GM21526 (cell line): ENCODE measurements at regions not wholly inside any gene's neighbourhood (a gene's known extent, or its start where the extent isn't known, plus 50 kb on each side); places are given as distances from the start of the nearest gene placed in this dataset.
"Not testable (repeated sequence)": the region's sequence is repeated elsewhere in the genome, so short reads cannot be mapped to it uniquely, and the experiment has no call there.

ENCODE experiments used
- ATAC-seq: cut with Tn5 transposase; IDR thresholded peaks from one replicate; pipeline ENCODE4 v1.9.1; 2021; ENCODE audit warnings: moderate library complexity; ENCODE audit not compliant: unreplicated experiment, low FRiP score

DNA sequence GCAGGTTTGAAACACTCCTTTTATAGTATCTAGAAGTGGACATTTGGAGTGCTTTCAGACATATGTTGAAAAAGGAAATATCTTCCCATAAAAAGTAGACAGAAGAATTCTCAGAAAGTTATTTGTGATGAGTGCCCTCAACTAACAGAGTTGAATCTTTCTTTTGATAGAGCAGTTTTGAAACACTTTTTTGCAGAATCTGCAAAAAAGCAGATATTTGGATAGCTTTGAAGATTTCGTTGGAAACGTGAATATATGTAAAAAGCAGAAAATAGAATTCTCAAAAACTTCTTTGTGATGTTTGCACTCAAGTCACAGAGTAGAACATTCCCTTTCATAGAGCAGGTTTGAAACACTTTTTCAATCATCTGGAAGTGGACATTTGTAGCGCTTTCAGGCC is 676.4 kb upstream of the ZNF337 start:
- not testable (repeated sequence) for ATAC-seq

DNA sequence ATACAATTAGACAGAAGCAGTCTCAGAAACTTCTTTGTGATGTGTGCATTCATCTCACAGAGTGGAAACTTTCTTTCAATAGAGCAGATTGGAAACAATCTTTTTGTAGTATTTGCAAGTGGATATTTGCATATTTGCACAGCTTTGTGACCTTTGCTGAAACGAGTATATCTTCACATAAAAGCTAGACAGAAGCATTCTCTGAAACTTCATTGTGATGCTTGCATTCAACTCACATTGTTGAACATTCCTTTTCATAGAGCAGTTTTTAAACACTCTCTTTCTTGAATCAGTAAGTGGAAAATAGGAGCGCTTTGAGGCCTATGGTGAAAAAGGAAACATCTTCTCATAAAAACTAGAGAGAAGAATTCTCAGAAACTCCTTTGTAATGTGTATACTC is 657.9 kb upstream of the ZNF337 start:
- ATAC-seq: no peak

DNA sequence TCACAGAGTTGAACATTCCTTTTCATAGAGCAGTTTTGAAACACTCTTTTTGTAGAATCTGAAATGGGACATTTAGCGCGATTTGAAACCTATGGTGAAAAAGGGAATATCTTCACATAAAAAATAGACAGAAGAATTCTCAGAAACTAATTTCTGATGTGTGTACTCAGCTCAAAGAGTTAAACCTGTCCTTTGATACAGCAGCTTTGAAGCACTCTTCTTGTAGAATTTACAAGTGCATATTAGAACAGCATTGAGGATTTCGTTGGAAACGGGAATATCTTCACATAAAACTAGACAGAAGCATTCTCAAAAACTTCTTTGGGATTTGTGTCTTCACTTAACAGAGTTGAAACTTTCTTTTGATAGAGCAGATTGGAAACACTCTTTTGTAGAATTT is 650.7 kb upstream of the ZNF337 start:
- ATAC-seq: no peak

DNA sequence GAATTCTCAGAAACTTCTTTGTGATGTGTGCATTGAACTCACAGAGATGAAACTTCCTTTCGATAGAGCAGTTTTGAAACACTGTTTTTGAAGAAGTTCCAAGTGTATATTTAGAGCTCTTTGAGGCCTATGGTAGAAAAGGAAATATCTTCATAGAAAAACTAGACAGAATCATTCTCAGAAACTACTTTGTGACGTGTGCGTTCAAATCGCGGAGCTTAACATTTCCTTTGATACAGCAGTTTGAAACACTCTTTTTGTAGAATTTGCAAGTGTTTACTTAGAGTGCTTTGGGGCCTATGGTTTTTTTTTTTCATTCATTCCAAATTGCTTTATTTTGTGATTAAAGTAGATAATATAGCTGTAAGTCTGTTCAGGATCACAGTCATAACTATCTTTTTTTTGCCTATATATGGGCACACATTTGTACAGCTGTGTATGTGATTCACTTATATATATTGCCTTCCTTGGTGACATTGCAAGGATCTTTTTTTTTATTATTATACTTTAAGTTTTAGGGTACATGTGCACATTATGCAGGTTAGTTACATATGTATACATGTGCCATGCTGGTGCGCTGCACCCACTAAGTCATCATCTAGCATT is 643.9 kb upstream of the ZNF337 start:
- not testable (repeated sequence) for ATAC-seq

DNA sequence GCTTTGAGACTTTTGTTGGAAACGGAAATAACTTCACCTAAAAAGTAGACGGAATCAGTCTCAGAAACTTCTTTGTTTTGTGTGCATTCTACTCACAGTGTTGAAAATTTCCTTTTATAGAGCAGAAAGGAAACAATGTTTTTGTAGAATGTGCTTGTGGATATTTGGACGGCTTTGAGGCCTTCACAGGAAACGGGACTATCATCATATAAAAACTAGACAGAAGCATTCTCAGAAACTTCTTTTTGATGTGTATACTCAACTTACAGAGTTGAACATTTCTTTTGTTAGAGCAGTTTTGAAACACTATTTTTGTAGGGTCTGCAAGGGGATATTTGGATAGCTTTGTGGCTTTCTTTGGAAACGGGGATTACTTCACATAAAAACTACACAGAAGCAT is 627.5 kb upstream of the ZNF337 start:
- ATAC-seq: no peak

DNA sequence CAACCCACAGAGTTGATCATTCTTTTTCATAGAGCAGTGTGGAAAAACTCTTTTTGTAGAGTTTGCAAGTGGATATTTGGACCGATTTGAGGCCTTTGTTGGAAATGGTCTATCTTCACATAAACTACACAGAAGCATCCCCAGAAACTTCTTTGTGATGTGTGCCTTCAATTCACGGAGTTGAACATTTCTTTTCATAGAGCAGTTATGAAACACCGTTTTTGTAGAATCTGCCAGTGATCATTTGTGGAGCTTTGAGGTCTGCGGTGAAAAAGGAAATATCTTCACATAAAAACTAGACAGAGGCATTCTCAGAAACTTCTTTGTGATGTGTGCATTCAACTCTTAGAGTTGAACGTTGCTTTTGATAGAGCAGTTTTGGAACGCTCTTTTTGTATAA is 618.4 kb upstream of the ZNF337 start:
- no peak for ATAC-seq

DNA sequence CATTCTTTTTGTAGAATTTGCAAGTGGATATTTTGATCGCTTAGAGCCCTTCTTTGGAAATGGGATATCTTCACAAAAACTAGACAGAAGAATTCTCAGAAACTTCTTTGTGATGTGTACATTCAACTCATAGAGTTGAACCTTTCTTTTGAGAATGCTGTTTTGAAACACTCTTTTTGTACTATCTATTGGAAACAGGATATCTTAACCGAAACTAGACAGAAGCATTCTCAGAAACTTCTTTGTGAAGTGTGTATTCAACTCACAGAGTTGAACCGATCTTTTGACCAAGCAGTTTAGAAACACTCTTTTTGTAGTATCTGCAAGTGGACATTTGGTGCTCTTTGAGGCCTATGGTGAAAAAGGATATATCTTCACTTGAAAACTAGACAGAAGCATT is 613.1 kb upstream of the ZNF337 start:
- ATAC-seq: not testable (repeated sequence)

DNA sequence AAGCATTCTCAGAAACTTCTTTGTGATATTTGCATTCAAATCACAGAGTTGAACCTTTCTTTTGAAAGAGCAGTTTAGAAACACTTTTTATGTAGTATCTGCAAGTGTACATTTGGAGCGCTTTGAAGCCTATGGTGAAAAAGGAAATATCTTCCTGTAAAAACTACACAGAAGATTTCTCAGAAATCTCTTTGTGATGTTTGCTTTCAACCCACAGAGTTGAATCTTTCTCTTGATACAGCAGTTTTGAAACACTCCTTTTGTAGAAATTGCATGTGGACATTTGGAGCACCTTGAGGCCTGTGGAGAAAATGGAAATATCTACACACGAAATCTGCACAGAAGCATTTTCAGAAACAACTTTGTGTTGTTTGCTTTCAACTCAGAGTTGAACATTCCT is 612.3 kb upstream of the ZNF337 start:
- ATAC-seq: no peak

DNA sequence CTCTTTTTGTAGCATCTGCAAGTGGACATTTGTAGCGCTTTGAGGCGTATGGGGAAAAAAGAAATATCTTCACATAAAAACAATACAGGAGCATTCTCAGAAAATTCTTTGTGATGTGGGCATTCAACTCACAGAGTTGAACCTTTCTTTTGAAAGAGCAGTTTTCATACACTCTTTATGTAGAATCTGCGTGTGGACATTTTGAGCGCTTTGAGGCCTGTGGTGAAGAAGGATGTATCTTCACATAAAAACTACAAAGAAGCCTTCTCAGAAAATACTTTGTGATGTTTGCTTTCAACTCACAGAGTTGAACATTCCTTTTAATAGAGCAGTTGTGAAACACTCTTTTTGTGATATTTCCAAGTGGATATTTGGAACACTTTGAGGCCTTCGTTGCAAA is 598.4 kb upstream of the ZNF337 start:
- ATAC-seq: no peak

DNA sequence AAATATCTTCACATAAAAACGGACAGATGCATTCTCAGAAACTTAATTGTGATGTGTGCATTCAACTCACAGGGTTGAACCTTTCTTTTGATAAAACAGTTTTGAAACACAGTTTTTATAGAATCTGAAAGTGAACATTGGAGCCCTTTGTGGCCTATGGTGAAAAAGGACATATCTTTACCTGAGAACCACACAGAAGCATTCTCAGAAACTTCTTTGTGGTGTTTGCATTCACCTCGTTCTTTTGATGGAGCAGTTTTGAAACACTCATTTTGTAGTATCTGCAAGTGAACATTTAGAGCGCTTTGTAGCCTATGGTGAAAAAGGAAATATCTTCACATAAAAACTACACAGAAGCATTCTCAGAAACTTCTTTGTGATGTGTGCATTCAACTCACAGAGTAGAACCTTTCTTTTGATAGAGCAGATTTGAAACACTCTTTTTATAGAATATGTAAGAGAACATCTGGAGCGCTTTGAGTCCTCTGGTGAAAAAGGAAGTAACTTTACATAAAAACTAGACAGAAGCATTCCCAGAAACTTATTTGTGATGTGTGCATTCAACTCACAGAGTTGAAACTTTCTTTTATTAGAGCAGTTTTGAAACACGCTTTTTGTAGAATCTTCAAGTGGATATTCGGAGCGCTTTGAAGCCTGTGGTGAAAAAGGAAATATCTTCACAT is 591.9 kb upstream of the ZNF337 start:
- ATAC-seq: not testable (repeated sequence)

DNA sequence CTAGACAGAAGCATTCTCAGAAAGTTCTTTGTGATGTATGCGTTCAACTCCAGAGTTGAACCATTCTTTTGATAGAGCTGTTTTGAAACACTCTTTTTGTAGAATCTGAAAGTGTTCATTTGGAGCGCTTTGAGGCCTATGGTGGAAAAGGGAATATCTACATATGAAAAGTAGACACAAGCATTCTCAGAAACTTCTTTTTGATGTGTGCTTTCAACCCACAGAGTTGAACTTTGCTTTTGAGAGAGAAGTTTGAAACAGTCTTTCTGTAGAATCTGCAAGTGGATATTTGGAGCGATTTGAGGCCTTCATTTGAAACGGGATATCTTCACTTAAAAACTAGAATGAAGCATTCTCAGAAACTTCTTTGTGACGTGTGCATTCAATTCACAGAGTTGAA is 582.6 kb upstream of the ZNF337 start:
- no peak for ATAC-seq

DNA sequence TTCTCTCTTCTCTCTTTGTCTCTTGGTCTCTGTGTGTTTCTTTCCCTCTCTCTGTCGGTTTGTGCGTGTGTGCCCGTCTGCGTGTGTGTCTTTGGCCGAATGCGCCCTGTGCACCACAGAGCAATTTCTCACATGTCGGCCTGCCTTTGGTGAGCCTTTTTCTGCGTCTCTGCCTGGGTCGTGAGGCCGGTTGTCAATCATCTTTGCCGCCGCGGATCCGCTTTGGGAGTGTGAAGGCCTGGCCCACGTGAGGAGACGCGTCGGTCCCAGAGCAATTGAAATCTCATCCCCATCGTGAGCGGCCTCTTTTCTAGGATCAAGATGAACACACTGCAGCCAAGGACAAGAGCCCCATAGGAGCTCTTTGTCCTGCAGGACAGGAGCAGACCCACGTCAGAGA is 580.7 kb upstream of the ZNF337 start:
- no peak for ATAC-seq

DNA sequence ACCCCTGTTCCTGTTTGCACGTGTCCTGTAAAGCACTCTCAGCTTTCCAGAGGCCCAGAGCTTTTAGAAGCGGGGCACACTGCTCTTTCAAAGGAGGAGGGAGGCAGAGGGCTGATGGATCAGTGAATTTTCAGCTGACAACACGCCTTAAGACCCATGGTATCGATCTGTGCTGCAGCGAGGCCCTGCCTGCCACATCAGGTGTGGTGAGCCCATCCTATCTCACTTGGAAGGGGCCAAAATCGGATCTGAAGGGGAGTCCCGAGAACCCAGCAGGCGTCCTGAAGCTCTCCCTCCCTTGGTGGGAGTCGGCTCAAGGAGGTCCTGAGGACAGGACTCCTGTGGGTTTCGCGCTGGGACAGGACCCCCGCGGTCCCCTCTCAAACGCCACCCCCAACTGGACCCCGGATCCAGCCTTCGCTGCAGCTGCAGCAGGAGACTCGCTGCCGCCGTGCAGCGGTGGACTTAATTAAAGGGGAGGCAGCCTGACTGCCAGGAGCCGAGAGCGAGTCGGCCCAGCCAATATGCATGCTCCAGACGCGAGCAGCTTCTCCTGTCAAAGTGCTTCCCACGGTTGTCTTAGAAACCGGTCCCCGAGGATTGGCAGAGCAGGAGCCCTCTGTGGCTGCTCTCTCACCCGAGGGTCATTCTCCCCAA is 580.0 kb upstream of the ZNF337 start:
- ATAC-seq: no peak

DNA sequence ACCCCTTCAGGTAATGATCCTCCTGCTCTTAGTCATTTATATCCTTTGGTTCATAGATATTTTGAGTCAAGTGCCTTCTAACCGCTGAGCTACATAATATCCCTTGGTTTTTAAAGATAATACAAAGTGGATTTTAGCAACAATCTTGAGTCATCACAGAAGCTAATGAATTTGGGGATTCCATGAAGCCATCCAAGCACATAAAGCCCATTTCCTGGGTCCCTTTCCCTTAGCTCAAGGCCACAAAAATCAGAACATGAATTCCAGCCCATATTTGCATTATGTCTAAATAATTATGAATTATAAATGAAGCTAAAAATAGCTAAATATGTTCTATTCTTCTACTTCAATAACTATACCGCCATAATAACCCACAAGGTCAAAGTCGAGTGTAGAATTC is 572.1 kb upstream of the ZNF337 start:
- not testable (repeated sequence) for ATAC-seq

DNA sequence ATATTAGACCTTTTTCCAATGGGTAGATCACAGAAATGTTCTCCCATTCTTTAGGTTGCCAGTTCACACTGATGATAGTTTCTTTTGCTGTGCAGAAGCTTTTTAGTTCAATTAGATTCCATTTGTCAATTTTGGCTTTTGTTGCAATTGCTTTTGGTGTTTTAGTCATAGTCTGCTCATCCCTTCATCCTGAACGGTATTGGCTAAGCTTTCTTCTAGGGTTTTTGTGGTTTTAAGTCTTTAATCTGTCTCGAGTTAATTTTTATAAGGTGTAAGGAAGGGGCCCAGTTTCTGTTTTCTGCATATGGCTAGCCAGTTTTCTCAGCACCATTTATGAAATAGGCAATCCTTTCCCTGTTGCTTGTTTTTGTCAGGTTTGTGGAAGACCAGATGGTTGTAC is 564.3 kb upstream of the ZNF337 start:
- not testable (repeated sequence) for ATAC-seq

DNA sequence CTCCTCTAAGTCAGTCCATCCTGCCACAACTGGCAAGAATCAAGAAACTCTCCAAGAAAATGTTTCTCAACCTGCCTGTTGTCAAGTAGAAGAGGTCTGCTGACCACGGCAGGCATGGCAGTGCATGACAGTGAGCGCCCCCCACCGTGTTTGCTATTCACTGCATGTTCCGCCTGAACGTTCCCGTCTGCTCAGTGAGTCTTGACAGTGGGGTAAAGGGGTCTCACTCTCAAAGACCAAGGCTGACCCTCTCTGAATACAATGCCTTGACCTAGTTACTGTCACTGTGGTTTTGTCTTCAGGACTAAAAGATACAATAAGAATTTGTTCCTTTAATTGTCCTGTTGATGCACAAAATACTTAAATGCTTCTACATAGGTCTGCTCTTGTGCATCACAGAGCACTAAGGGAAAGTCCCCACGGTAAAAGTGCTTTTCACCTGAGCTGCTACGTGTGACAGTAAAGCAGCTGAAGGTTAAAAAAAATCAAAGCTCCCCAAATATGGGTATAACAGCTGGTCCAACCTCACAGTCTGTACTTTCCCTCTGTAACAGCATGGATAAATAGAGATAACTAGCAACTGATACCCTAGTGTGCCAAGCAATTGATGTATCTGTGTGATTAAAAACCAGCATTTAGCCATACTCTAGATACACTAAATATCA is 555.8 kb upstream of the ZNF337 start:
- ATAC-seq: not testable (repeated sequence)

DNA sequence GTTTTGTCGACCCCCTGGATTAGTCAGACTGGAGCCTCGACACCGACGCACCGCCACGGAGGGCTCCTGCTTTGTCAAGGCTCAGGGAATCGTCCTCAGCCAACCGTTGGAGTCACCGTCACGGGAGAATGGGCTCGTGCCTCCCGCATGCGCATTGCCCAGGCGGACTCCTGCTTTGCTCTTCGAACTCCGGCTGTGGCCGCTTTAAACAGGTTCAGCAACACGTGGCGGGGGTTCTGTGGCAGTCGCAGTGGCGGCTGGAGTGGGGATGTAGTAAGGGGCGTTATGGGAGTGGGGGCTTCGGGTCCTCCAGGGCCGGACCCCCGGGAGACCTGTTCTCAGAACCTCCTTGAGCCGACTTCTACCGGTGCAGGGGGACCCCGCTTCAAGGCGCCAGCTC is 554.7 kb upstream of the ZNF337 start:
- not testable (repeated sequence) for ATAC-seq

DNA sequence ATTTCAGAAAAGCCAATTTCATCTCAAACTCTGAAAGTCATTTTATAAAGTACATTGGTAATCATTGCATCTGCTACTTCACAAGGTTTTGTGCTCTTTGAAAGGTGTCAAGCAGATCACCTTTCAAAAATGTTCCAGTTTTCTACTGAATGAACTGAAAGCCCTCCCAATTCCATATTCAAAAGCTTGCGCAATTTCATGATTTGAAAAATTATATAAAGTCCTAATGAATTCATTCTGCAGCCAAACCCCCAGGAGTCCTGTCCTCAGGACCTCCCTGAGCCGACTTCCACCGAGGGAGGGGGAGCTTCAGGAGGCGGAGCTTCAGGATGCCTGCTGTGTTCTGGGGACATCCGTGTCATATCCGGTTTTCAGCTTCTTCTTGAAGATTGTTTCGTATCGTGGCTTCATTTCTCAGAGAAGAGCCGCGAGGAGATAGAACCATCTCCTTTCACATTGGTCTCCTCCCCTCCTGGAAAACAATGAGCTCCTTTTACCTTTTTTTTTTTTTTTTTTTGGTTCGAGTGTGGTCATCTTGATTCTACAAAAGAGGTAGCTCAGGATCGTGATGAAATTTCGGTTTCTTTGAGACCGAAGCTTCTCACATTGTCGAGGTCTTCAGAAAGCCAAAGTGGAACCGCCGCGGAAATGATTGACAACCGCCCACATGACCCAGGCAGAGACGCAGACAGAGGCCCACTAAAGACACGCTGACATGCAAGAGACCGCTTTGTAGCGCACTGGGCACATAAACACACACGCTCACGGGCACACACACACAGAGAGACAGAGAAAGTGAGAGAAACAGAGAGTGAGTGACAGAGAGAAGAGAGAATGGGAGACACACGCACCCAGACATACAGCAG is 553.8 kb upstream of the ZNF337 start:
- ATAC-seq: not testable (repeated sequence)

DNA sequence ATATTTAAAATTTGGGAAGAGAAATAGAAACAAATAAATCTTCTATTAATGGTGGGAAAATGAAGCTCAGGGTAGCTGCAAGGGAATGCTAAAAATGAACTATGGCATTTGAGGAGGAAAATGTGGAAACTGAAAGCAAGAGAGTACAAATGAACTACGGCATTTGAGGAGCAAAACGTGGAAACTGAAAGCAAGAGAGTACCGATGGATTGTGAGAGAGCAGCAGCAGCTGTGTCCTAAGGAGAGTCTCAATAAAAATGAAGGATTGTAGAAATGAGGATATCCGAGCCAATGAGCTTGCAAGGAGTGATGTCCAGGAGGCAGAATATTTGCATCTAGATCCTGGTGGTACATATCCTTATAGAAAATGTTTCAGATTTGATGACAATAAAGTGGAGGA is 547.1 kb upstream of the ZNF337 start:
- ATAC-seq: no peak

DNA sequence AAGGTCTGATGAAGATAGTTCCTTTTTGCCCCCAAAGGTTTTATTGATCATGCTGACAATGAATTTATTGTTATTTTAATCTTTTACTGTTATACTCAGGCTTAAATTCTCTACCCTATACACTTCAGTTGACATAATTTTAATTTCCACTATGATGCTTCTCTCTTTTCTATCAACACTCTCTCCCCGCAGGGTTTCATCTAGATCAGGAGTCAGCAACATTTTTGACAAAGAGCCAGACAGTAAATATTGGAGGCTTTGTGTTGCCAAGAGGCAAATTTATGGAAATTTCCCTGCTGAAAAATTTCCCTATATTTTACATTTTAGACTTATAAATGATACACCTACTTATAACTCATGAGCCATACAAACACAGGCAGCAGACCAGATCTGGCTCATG is 524.0 kb upstream of the ZNF337 start:
- ATAC-seq: not testable (repeated sequence)

DNA sequence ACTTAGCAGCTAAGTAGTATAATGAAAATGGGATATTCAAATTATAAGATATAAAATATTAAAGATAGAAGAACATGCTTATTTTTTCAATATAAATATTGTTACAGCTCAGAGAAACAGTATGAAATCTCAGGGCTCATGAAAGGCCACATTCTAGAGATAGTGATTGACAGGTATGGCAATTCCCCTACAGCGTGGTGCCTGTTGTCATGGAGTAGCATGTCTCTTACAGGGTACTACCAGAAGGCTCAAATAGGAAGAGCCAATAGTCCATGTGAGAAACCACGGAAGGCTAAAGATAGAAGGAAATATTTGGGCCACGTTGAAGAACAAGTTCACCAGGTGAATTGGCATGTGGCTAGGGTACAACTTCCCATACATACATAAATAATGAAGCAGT is 522.9 kb upstream of the ZNF337 start:
- not testable (repeated sequence) for ATAC-seq
